Parathyroid adenoma (tissue), 2 donors: ENCODE measurements at regions not wholly inside any gene's neighbourhood (a gene's known extent, or its start where the extent isn't known, plus 50 kb on each side); places are given as distances from the start of the nearest gene placed in this dataset.

Source experiments
- H2AFZ ChIP-seq: fragments of 300-600 bp; sonication (generic); one replicate; pipeline ENCODE4 v1.7.0; 2017; ENCODE audit warnings: antibody characterized with exemption, mild to moderate bottlenecking
- H3K27ac ChIP-seq: fragments of 300-600 bp; sonication (generic); one replicate; pipeline ENCODE4 v1.7.0; 2017
- H3K27me3 ChIP-seq: fragments of 300-600 bp; sonication (generic); one replicate; pipeline ENCODE4 v1.7.0; 2017; ENCODE audit warnings: low read length; ENCODE audit not compliant: control insufficient read depth, insufficient read depth
- H3K36me3 ChIP-seq: fragments of 300-600 bp; sonication (generic); one replicate; pipeline ENCODE4 v1.7.0; 2017; ENCODE audit warnings: low read length; ENCODE audit not compliant: control insufficient read depth, insufficient read depth
- H3K4me1 ChIP-seq: fragments of 300-600 bp; sonication (generic); one replicate; pipeline ENCODE4 v1.7.0; 2017; ENCODE audit warnings: control low read depth
- H3K4me2 ChIP-seq: fragments of 300-600 bp; sonication (generic); one replicate; pipeline ENCODE4 v1.7.0; 2017; ENCODE audit warnings: low read length
- H3K4me3 ChIP-seq: fragments of 300-600 bp; sonication (generic); one replicate; pipeline ENCODE4 v1.7.0; 2017; ENCODE audit warnings: low read depth, low read length
- H3K79me2 ChIP-seq: fragments of 300-600 bp; sonication (generic); one replicate; pipeline ENCODE4 v1.7.0; 2017; ENCODE audit warnings: control low read depth
- H3K9ac ChIP-seq: fragments of 300-600 bp; sonication (generic); one replicate; pipeline ENCODE4 v1.7.0; 2017; ENCODE audit warnings: mild to moderate bottlenecking
- H3K9me3 ChIP-seq: fragments of 300-600 bp; sonication (generic); one replicate; pipeline ENCODE4 v1.7.0; 2017; ENCODE audit warnings: low read length; ENCODE audit not compliant: control insufficient read depth
- CTCF ChIP-seq: fragments of 300-600 bp; sonication (generic); IDR thresholded peaks from one replicate; pipeline ENCODE4 v1.7.0; 2017; ENCODE audit warnings: antibody characterized with exemption, mild to moderate bottlenecking
- donor health status: primary hyperparathyroidism.

- Histone ChIP-seq H3K4me1 (no peaks in the 10 kb centered on the region), H3K4me2 (no peak overlapping the region), H3K9me3 (no peaks in the 10 kb centered on the region), H2AFZ (no peak overlapping the region), H3K4me3 (no peak overlapping the region), H3K36me3 (no peaks in the 10 kb centered on the region), H3K9ac (no peak overlapping the region), H3K27ac (no peak overlapping the region), H3K79me2 (no peaks in the 10 kb centered on the region), H3K27me3 (no peaks in the 10 kb centered on the region)
- no peak for TF ChIP-seq CTCF
These were observed 167.2 kb upstream of the PIEZO2 start for GRCh38 chr18:11316546-11316945.

GRCh38 chr18:11310476-11311086 is 161.2 kb upstream of the PIEZO2 start:
- Histone ChIP-seq H3K9me3 (no peaks in the 10 kb centered on the region), H3K9ac (no peak overlapping the region), H3K4me3 (no peak overlapping the region), H3K27ac (no peak overlapping the region), H3K4me1 (no peaks in the 10 kb centered on the region), H3K36me3 (no peaks in the 10 kb centered on the region), H3K4me2 (no peak overlapping the region), H2AFZ (no peak overlapping the region), H3K79me2 (no peaks in the 10 kb centered on the region), H3K27me3 (no peaks in the 10 kb centered on the region)
- peak; percentile 76 for TF ChIP-seq CTCF

GRCh38 chr18:11309172-11309571 is 159.8 kb upstream of the PIEZO2 start:
- Histone ChIP-seq H3K79me2 (no peaks in the 10 kb centered on the region), H3K4me1 (no peaks in the 10 kb centered on the region), H3K4me2 (no peak overlapping the region), H3K4me3 (no peak overlapping the region), H3K27ac (no peak overlapping the region), H3K9me3 (no peaks in the 10 kb centered on the region), H3K36me3 (no peaks in the 10 kb centered on the region), H3K27me3 (no peaks in the 10 kb centered on the region), H3K9ac (no peak overlapping the region), H2AFZ (no peak overlapping the region)
- TF ChIP-seq CTCF, result no peak

GRCh38 chr18:11308499-11308898 is 159.1 kb upstream of the PIEZO2 start:
- Histone ChIP-seq H3K4me3 (no peak overlapping the region), H2AFZ (no peak overlapping the region), H3K27ac (no peak overlapping the region), H3K9me3 (no peaks in the 10 kb centered on the region), H3K27me3 (no peaks in the 10 kb centered on the region), H3K79me2 (no peaks in the 10 kb centered on the region), H3K4me1 (peaks cover 3% of the 10 kb centered on the region), H3K36me3 (no peaks in the 10 kb centered on the region), H3K9ac (no peak overlapping the region), H3K4me2 (no peak overlapping the region)
- TF ChIP-seq CTCF, result no peak

GRCh38 chr18:11307716-11308115 is 158.3 kb upstream of the PIEZO2 start:
- Histone ChIP-seq H3K79me2 (no peaks in the 10 kb centered on the region), H3K9me3 (no peaks in the 10 kb centered on the region), H3K27me3 (no peaks in the 10 kb centered on the region), H3K9ac (no peak overlapping the region), H3K4me2 (no peak overlapping the region), H2AFZ (no peak overlapping the region), H3K4me3 (no peak overlapping the region), H3K4me1 (peaks cover 3% of the 10 kb centered on the region), H3K27ac (no peak overlapping the region), H3K36me3 (no peaks in the 10 kb centered on the region)
- no peak for TF ChIP-seq CTCF
